GM23338 (cell line): ENCODE measurements at regions not wholly inside any gene's neighbourhood (a gene's known extent, or its start where the extent isn't known, plus 50 kb on each side); places are given as distances from the start of the nearest gene placed in this dataset.

ENCODE experiments used
- ATAC-seq: fragments of 200-7000 bp; cut with Tn5 transposase; 3 replicates; pipeline ENCODE4 v1.9.1; 2020
- DNase-seq: peaks from one replicate; pipeline ENCODE4 v3.0.0-alpha.2; 2015; ENCODE audit warnings: low spot score
- H2AFZ ChIP-seq: fragments of 200-600 bp; sonication (generic); 2 replicates; pipeline ENCODE4 v1.8.0; 2016; ENCODE audit warnings: antibody characterized with exemption, mild to moderate bottlenecking, moderate library complexity
- H3F3A ChIP-seq: fragments of 200-600 bp; sonication (generic); replicated peaks from 2 replicates; pipeline ENCODE4 v1.8.0; 2017; ENCODE audit warnings: antibody characterized with exemption, mixed run types, low read depth
- H3K27ac ChIP-seq: fragments of 200-600 bp; sonication (generic); 2 replicates; pipeline ENCODE4 v1.6.1; 2016; ENCODE audit warnings: low read depth
- H3K27me3 ChIP-seq: fragments of 200-600 bp; sonication (generic); 2 replicates; pipeline ENCODE4 v1.8.0; 2016; ENCODE audit warnings: mild to moderate bottlenecking, mixed run types, moderate library complexity; ENCODE audit not compliant: insufficient read depth
- H3K36me3 ChIP-seq: fragments of 200-600 bp; sonication (generic); 2 replicates; pipeline ENCODE4 v1.8.0; 2016; ENCODE audit warnings: mild to moderate bottlenecking; ENCODE audit not compliant: insufficient read depth
- H3K4me1 ChIP-seq: fragments of 200-600 bp; sonication (generic); 2 replicates; pipeline ENCODE4 v1.8.0; 2016; ENCODE audit warnings: mild to moderate bottlenecking, moderate library complexity; ENCODE audit not compliant: insufficient read depth
- H3K4me2 ChIP-seq: fragments of 200-600 bp; sonication (generic); 2 replicates; pipeline ENCODE4 v1.7.1; 2017; ENCODE audit warnings: mixed run types
- H3K4me3 ChIP-seq: fragments of 200-600 bp; sonication (generic); 2 replicates; pipeline ENCODE4 v1.6.1; 2016; ENCODE audit warnings: mixed run types
- H3K79me2 ChIP-seq: fragments of 200-600 bp; sonication (generic); replicated peaks from 2 replicates; pipeline ENCODE4 v1.8.0; 2017; ENCODE audit warnings: mild to moderate bottlenecking; ENCODE audit not compliant: insufficient read depth
- H3K9me2 ChIP-seq: fragments of 200-600 bp; sonication (generic); 2 replicates; pipeline ENCODE4 v1.8.0; 2017; ENCODE audit not compliant: insufficient read depth
- H4K20me1 ChIP-seq: fragments of 200-600 bp; sonication (generic); replicated peaks from 2 replicates; pipeline ENCODE4 v1.8.0; 2017; ENCODE audit warnings: mild to moderate bottlenecking; ENCODE audit not compliant: insufficient read depth
- H3K27ac Mint-ChIP-seq: 2 replicates; pipeline ENCODE4 v1.8.0; 2020; ENCODE audit warnings: inconsistent platforms, mild to moderate bottlenecking, moderate library complexity, mixed read lengths
- H3K27me3 Mint-ChIP-seq: 3 replicates; pipeline ENCODE4 v1.8.0; 2022; ENCODE audit warnings: low read depth, mild to moderate bottlenecking, moderate library complexity, mixed read lengths, inconsistent platforms; ENCODE audit not compliant: insufficient read depth, poor library complexity
- H3K36me3 Mint-ChIP-seq: 3 replicates; pipeline ENCODE4 v1.8.0; 2021; ENCODE audit warnings: low read depth, mild to moderate bottlenecking, inconsistent platforms, moderate library complexity, mixed read lengths
- H3K4me1 Mint-ChIP-seq: 3 replicates; pipeline ENCODE4 v1.8.0; 2020; ENCODE audit warnings: mild to moderate bottlenecking, inconsistent platforms, mixed read lengths
- H3K4me3 Mint-ChIP-seq: 3 replicates; pipeline ENCODE4 v1.8.0; 2021; ENCODE audit warnings: moderate library complexity, mild to moderate bottlenecking, inconsistent platforms, mixed read lengths
- H3K9me3 Mint-ChIP-seq: 3 replicates; pipeline ENCODE4 v1.8.0; 2020; ENCODE audit warnings: moderate library complexity, mild to moderate bottlenecking, inconsistent platforms, mixed read lengths
- CREB1 ChIP-seq: fragments of 250-450 bp; sonication (Bioruptor Pico); IDR thresholded peaks from 2 replicates; pipeline ENCODE4 v1.5.0; 2020; ENCODE audit warnings: low read depth, mild to moderate bottlenecking, moderate library complexity
- EZH2 ChIP-seq: fragments of 200-600 bp; sonication (generic); IDR thresholded peaks from one replicate; pipeline ENCODE4 v1.8.0; 2017; ENCODE audit warnings: antibody characterized with exemption, mild to moderate bottlenecking, low read depth; ENCODE audit not compliant: unreplicated experiment
- EZH2phosphoT487 ChIP-seq: fragments of 200-600 bp; sonication (generic); IDR thresholded peaks from one replicate; pipeline ENCODE4 v1.8.1; 2018; ENCODE audit warnings: antibody characterized with exemption; ENCODE audit not compliant: unreplicated experiment
- JUNB ChIP-seq: IDR thresholded peaks from one replicate; pipeline ENCODE4 v1.6.1; 2016; ENCODE audit warnings: antibody characterized with exemption; ENCODE audit not compliant: unreplicated experiment
- NANOG ChIP-seq: IDR thresholded peaks from 2 replicates; pipeline ENCODE4 v1.6.1; 2016; ENCODE audit warnings: antibody characterized with exemption, borderline replicate concordance
- POLR2AphosphoS5 ChIP-seq: IDR thresholded peaks from 2 replicates; pipeline ENCODE4 v1.6.1; 2016; ENCODE audit warnings: antibody characterized with exemption, low read depth
- REST ChIP-seq: IDR thresholded peaks from one replicate; pipeline ENCODE4 v1.6.1; 2018; ENCODE audit warnings: antibody characterized with exemption; ENCODE audit not compliant: unreplicated experiment
- STAT1 ChIP-seq: IDR thresholded peaks from one replicate; pipeline ENCODE4 v1.6.1; 2016; ENCODE audit warnings: antibody characterized with exemption; ENCODE audit not compliant: unreplicated experiment
- ZNF114 ChIP-seq: fragments of 250-450 bp; sonication (Bioruptor Pico); IDR thresholded peaks from 2 replicates; pipeline ENCODE4 v1.5.0; 2020; ENCODE audit warnings: mild to moderate bottlenecking, moderate library complexity
- ZNF331 ChIP-seq: fragments of 250-450 bp; sonication (Bioruptor Pico); IDR thresholded peaks from 2 replicates; pipeline ENCODE4 v1.5.0; 2020; ENCODE audit warnings: low read depth, mild to moderate bottlenecking, moderate library complexity
- TF ChIP-seq, protein P1 (sequence below): IDR thresholded peaks from 2 replicates; pipeline ENCODE4 v1.6.1; 2016; ENCODE audit warnings: antibody characterized with exemption
- TF ChIP-seq, protein P2 (sequence below), 2 experiments: fragments of 200-600 bp in 1 of 2; sonication (generic) in 1 of 2; conservative IDR thresholded peaks; 2 replicates each; pipeline versions ENCODE4 v1.5.1 to v1.6.1; 2016 to 2017; ENCODE audit warnings: antibody characterized with exemption in 2 of 2, low read depth in 2 of 2, mild to moderate bottlenecking in 2 of 2, moderate library complexity in 1 of 2
- TF ChIP-seq, protein P3 (sequence below): fragments of 250-450 bp; sonication (Bioruptor Pico); IDR thresholded peaks from 2 replicates; pipeline ENCODE4 v1.5.0; 2020; ENCODE audit warnings: mild to moderate bottlenecking, moderate library complexity

DNA sequence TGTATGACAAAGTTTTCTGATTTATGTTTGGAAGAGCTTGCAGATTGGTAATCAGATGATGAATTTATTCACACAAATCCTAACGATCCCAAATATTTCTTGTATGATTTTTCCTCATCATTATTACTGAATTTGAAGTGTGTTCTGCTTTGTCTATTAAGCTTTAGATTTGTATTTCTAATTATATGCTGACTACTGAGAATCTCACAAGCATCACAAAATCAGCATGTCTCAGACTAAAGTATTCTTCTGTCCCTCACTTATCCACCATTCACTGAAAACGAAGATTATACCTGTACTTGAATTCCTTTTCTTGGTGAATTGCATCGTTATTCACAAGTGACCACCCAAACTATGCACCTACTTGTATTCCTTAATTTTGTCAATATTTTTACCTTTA lies 796.3 kb upstream of the MAP3K7 start:
- H3K27ac Mint-ChIP-seq = no peak overlapping the region
- Histone ChIP-seq H4K20me1 (no peaks in the 10 kb centered on the region), H3K4me1 (no peaks in the 10 kb centered on the region), H3F3A (no peaks in the 10 kb centered on the region), H3K4me2 (no peak overlapping the region), H2AFZ (no peak overlapping the region), H3K4me3 (no peak overlapping the region), H3K27ac (no peak overlapping the region), H3K36me3 (no peaks in the 10 kb centered on the region), H3K79me2 (no peaks in the 10 kb centered on the region), H3K27me3 (no peaks in the 10 kb centered on the region), H3K9me2 (no peaks in the 10 kb centered on the region)
- no peaks in the 10 kb centered on the region for H3K36me3 Mint-ChIP-seq
- no peaks in the 10 kb centered on the region for H3K9me3 Mint-ChIP-seq
- H3K27me3 Mint-ChIP-seq = no peaks in the 10 kb centered on the region
- TF ChIP-seq JUNB (no peak), NANOG (no peak), STAT1 (no peak), CREB1 (no peak), EZH2phosphoT487 (no peak), EZH2 (no peak), POLR2AphosphoS5 (no peak), ZNF331 (CRISPR knock-in tag) (no peak), REST (no peak), ZNF114 (no peak)
- TF ChIP-seq, protein P1, sequence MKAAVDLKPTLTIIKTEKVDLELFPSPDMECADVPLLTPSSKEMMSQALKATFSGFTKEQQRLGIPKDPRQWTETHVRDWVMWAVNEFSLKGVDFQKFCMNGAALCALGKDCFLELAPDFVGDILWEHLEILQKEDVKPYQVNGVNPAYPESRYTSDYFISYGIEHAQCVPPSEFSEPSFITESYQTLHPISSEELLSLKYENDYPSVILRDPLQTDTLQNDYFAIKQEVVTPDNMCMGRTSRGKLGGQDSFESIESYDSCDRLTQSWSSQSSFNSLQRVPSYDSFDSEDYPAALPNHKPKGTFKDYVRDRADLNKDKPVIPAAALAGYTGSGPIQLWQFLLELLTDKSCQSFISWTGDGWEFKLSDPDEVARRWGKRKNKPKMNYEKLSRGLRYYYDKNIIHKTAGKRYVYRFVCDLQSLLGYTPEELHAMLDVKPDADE = no peak
- TF ChIP-seq, protein P2, sequence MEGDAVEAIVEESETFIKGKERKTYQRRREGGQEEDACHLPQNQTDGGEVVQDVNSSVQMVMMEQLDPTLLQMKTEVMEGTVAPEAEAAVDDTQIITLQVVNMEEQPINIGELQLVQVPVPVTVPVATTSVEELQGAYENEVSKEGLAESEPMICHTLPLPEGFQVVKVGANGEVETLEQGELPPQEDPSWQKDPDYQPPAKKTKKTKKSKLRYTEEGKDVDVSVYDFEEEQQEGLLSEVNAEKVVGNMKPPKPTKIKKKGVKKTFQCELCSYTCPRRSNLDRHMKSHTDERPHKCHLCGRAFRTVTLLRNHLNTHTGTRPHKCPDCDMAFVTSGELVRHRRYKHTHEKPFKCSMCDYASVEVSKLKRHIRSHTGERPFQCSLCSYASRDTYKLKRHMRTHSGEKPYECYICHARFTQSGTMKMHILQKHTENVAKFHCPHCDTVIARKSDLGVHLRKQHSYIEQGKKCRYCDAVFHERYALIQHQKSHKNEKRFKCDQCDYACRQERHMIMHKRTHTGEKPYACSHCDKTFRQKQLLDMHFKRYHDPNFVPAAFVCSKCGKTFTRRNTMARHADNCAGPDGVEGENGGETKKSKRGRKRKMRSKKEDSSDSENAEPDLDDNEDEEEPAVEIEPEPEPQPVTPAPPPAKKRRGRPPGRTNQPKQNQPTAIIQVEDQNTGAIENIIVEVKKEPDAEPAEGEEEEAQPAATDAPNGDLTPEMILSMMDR (conservative IDR thresholded peaks at IDR 0.05; ENCODE audit: low read depth in 2 of 2) = no peak
- TF ChIP-seq, protein P3, sequence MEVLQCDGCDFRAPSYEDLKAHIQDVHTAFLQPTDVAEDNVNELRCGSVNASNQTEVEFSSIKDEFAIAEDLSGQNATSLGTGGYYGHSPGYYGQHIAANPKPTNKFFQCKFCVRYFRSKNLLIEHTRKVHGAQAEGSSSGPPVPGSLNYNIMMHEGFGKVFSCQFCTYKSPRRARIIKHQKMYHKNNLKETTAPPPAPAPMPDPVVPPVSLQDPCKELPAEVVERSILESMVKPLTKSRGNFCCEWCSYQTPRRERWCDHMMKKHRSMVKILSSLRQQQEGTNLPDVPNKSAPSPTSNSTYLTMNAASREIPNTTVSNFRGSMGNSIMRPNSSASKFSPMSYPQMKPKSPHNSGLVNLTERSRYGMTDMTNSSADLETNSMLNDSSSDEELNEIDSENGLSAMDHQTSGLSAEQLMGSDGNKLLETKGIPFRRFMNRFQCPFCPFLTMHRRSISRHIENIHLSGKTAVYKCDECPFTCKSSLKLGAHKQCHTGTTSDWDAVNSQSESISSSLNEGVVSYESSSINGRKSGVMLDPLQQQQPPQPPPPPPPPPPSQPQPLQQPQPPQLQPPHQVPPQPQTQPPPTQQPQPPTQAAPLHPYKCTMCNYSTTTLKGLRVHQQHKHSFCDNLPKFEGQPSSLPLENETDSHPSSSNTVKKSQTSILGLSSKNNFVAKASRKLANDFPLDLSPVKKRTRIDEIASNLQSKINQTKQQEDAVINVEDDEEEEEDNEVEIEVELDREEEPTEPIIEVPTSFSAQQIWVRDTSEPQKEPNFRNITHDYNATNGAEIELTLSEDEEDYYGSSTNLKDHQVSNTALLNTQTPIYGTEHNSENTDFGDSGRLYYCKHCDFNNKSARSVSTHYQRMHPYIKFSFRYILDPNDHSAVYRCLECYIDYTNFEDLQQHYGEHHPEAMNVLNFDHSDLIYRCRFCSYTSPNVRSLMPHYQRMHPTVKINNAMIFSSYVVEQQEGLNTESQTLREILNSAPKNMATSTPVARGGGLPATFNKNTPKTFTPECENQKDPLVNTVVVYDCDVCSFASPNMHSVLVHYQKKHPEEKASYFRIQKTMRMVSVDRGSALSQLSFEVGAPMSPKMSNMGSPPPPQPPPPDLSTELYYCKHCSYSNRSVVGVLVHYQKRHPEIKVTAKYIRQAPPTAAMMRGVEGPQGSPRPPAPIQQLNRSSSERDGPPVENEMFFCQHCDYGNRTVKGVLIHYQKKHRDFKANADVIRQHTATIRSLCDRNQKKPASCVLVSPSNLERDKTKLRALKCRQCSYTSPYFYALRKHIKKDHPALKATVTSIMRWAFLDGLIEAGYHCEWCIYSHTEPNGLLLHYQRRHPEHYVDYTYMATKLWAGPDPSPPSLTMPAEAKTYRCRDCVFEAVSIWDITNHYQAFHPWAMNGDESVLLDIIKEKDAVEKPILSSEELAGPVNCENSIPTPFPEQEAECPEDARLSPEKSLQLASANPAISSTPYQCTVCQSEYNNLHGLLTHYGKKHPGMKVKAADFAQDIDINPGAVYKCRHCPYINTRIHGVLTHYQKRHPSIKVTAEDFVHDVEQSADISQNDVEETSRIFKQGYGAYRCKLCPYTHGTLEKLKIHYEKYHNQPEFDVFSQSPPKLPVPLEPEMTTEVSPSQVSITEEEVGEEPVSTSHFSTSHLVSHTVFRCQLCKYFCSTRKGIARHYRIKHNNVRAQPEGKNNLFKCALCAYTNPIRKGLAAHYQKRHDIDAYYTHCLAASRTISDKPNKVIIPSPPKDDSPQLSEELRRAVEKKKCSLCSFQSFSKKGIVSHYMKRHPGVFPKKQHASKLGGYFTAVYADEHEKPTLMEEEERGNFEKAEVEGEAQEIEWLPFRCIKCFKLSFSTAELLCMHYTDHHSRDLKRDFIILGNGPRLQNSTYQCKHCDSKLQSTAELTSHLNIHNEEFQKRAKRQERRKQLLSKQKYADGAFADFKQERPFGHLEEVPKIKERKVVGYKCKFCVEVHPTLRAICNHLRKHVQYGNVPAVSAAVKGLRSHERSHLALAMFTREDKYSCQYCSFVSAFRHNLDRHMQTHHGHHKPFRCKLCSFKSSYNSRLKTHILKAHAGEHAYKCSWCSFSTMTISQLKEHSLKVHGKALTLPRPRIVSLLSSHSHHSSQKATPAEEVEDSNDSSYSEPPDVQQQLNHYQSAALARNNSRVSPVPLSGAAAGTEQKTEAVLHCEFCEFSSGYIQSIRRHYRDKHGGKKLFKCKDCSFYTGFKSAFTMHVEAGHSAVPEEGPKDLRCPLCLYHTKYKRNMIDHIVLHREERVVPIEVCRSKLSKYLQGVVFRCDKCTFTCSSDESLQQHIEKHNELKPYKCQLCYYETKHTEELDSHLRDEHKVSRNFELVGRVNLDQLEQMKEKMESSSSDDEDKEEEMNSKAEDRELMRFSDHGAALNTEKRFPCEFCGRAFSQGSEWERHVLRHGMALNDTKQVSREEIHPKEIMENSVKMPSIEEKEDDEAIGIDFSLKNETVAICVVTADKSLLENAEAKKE (CRISPR knock-in tag) = no peak
- H3K4me1 Mint-ChIP-seq = no peaks in the 10 kb centered on the region; the same call in 2 of the 3 replicates
- ATAC-seq (no peak), DNase-seq (no peak)
- no peak overlapping the region for H3K4me3 Mint-ChIP-seq
